ENCODE measurements at regions not wholly inside any gene's neighbourhood (a gene's known extent, or its start where the extent isn't known, plus 50 kb on each side); places are given as distances from the start of the nearest gene placed in this dataset.

GRCh38 chr9:81498576-81498975, 190.8 kb downstream of the TLE1 start:
- intact Hi-C loops (cut with micrococcal nuclease; ENCODE audit: unreplicated experiment) (no loop called here), in situ Hi-C loops (cut with HindIII; ENCODE audit: low pct_unique_long_range_greater_than_20kb, low sequenced_read_pairs) (no loop called here)
- TF ChIP-seq POLR2AphosphoS5 (IDR thresholded peaks at IDR 0.05; ENCODE audit: low read depth, low read length) (no peak), SIN3A (IDR thresholded peaks at IDR 0.05; ENCODE audit: borderline replicate concordance, insufficient read depth, low read depth, low read length) (no peak), TCF7L2 (IDR thresholded peaks at IDR 0.05; ENCODE audit: low read depth, low read length) (no peak)
- TF ChIP-seq, protein P1, sequence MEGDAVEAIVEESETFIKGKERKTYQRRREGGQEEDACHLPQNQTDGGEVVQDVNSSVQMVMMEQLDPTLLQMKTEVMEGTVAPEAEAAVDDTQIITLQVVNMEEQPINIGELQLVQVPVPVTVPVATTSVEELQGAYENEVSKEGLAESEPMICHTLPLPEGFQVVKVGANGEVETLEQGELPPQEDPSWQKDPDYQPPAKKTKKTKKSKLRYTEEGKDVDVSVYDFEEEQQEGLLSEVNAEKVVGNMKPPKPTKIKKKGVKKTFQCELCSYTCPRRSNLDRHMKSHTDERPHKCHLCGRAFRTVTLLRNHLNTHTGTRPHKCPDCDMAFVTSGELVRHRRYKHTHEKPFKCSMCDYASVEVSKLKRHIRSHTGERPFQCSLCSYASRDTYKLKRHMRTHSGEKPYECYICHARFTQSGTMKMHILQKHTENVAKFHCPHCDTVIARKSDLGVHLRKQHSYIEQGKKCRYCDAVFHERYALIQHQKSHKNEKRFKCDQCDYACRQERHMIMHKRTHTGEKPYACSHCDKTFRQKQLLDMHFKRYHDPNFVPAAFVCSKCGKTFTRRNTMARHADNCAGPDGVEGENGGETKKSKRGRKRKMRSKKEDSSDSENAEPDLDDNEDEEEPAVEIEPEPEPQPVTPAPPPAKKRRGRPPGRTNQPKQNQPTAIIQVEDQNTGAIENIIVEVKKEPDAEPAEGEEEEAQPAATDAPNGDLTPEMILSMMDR (IDR thresholded peaks at IDR 0.05) = no peak
- TF ChIP-seq, protein P2, sequence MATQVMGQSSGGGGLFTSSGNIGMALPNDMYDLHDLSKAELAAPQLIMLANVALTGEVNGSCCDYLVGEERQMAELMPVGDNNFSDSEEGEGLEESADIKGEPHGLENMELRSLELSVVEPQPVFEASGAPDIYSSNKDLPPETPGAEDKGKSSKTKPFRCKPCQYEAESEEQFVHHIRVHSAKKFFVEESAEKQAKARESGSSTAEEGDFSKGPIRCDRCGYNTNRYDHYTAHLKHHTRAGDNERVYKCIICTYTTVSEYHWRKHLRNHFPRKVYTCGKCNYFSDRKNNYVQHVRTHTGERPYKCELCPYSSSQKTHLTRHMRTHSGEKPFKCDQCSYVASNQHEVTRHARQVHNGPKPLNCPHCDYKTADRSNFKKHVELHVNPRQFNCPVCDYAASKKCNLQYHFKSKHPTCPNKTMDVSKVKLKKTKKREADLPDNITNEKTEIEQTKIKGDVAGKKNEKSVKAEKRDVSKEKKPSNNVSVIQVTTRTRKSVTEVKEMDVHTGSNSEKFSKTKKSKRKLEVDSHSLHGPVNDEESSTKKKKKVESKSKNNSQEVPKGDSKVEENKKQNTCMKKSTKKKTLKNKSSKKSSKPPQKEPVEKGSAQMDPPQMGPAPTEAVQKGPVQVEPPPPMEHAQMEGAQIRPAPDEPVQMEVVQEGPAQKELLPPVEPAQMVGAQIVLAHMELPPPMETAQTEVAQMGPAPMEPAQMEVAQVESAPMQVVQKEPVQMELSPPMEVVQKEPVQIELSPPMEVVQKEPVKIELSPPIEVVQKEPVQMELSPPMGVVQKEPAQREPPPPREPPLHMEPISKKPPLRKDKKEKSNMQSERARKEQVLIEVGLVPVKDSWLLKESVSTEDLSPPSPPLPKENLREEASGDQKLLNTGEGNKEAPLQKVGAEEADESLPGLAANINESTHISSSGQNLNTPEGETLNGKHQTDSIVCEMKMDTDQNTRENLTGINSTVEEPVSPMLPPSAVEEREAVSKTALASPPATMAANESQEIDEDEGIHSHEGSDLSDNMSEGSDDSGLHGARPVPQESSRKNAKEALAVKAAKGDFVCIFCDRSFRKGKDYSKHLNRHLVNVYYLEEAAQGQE (IDR thresholded peaks at IDR 0.05; ENCODE audit: insufficient read depth in 1 of 2, low read depth in 2 of 2, low read length in 1 of 2) = no peak
- no peak for ATAC-seq
- POLR2A ChIA-PET = no interaction called here
- H3K4me1 ChIP-seq (ENCODE audit: control insufficient read depth, insufficient read depth, low read length) = no peaks in the 10 kb centered on the region
- no peaks in the 10 kb centered on the region for H3K27me3 ChIP-seq (ENCODE audit: control insufficient read depth, insufficient read depth, low read length)
- DNase-seq (ENCODE audit: low read depth, low spot score) = no peak
- no peaks in the 10 kb centered on the region for H3K36me3 ChIP-seq (ENCODE audit: control insufficient read depth, insufficient read depth, low read length)
- no peak overlapping the region for H3K4me3 ChIP-seq (ENCODE audit: low read depth in 2 of 2, low read length in 2 of 2)
- no peak overlapping the region for H3K27ac ChIP-seq (ENCODE audit: low read length)
- CTCF ChIA-PET = no interaction called here
- H3K9me3 ChIP-seq (ENCODE audit: control insufficient read depth, insufficient read depth, low read depth, low read length) = no peaks in the 10 kb centered on the region
- BruUV-seq (replicated peaks) = no TSS peak

GRCh38 chr9:81497091-81497490, 192.3 kb downstream of the TLE1 start:
- Histone ChIP-seq H3K27ac (ENCODE audit: low read length) (no peak overlapping the region), H3K27me3 (ENCODE audit: control insufficient read depth, insufficient read depth, low read length) (no peaks in the 10 kb centered on the region), H3K4me3 (ENCODE audit: low read depth in 2 of 2, low read length in 2 of 2) (no peak overlapping the region), H3K9me3 (ENCODE audit: control insufficient read depth, insufficient read depth, low read depth, low read length) (no peaks in the 10 kb centered on the region), H3K4me1 (ENCODE audit: control insufficient read depth, insufficient read depth, low read length) (no peaks in the 10 kb centered on the region), H3K36me3 (ENCODE audit: control insufficient read depth, insufficient read depth, low read length) (no peaks in the 10 kb centered on the region)
- no TSS peak for BruUV-seq (replicated peaks)
- no peak for DNase-seq (ENCODE audit: low read depth, low spot score)
- in situ Hi-C loops (cut with HindIII; ENCODE audit: low pct_unique_long_range_greater_than_20kb, low sequenced_read_pairs) = no loop called here
- POLR2A ChIA-PET = no interaction called here
- no peak for ATAC-seq
- CTCF ChIA-PET = no interaction called here
- TF ChIP-seq, protein P2 (IDR thresholded peaks at IDR 0.05; ENCODE audit: insufficient read depth in 1 of 2, low read depth in 2 of 2, low read length in 1 of 2) = no peak
- TF ChIP-seq, protein P1 (IDR thresholded peaks at IDR 0.05) = no peak
- TF ChIP-seq SIN3A (IDR thresholded peaks at IDR 0.05; ENCODE audit: borderline replicate concordance, insufficient read depth, low read depth, low read length) (no peak), POLR2AphosphoS5 (IDR thresholded peaks at IDR 0.05; ENCODE audit: low read depth, low read length) (no peak), TCF7L2 (IDR thresholded peaks at IDR 0.05; ENCODE audit: low read depth, low read length) (no peak)
- intact Hi-C loops (cut with micrococcal nuclease; ENCODE audit: unreplicated experiment) = no loop called here

All from Panc1 (cell line).